ENCODE measurements at regions not wholly inside any gene's neighbourhood (a gene's known extent, or its start where the extent isn't known, plus 50 kb on each side); places are given as distances from the start of the nearest gene placed in this dataset.

DNA sequence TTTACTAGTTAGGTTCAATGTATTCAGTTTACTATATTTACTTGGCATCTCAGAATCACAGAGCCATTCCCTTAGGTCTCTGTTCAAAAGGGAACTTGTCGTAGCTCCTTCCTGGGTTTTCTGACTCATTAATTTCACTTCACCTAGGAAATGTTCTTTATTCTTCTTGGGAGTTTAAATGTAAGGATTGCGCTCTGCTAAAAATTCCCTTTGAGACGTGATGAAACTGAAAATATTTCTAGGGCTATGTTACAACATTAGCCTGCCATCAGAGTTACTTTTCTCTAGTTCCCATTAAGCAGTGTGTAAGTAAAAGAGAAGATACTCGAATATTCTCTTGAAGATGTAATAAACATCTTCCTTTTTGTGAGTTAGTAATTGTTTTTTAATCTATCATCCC, 209.5 kb downstream of the CASP12 start:
- Histone ChIP-seq H2BK120ac (ENCODE audit: low read depth, low read length) (no peak overlapping the region), H3K14ac (ENCODE audit: low read length) (no peak overlapping the region), H3K23ac (ENCODE audit: low read depth, low read length, poor library complexity) (no peak overlapping the region), H4K91ac (ENCODE audit: low read depth, low read length, poor library complexity) (no peak overlapping the region), H2BK5ac (ENCODE audit: low read length) (no peak overlapping the region), H2BK15ac (ENCODE audit: low read length) (no peak overlapping the region), H3K4me1 (ENCODE audit: control insufficient read depth in 2 of 2, insufficient read depth in 1 of 2, low read depth in 1 of 2, low read length in 2 of 2) (no peaks in the 10 kb centered on the region), H3K36me3 (replicated peaks in 1 of 2; ENCODE audit: control insufficient read depth in 2 of 2, insufficient read depth in 2 of 2, low read length in 2 of 2) (no peaks in the 10 kb centered on the region), H2AK5ac (ENCODE audit: low read depth, low read length) (no peak overlapping the region), H3K79me1 (ENCODE audit: low read depth, low read length) (no peaks in the 10 kb centered on the region), H3K27me3 (ENCODE audit: control insufficient read depth in 3 of 3, insufficient read depth in 3 of 3, low read depth in 1 of 3, low read length in 3 of 3) (no peaks in the 10 kb centered on the region), H3K4ac (ENCODE audit: low read length) (no peak overlapping the region), H3K9me3 (replicated peaks in 1 of 2; ENCODE audit: control insufficient read depth in 2 of 2, insufficient read depth in 1 of 2, low read depth in 1 of 2, low read length in 2 of 2) (peaks cover 0 to 3% of the 10 kb centered on the region in 2 donors), H3K9ac (ENCODE audit: low read depth, low read length, poor library complexity) (no peak overlapping the region), H2BK12ac (ENCODE audit: low read length) (no peak overlapping the region), H3K4me3 (ENCODE audit: low read length in 2 of 2) (no peak overlapping the region), H3K18ac (ENCODE audit: low read length) (no peak overlapping the region), H4K8ac (ENCODE audit: low read depth, low read length) (no peak overlapping the region), H2AFZ (ENCODE audit: low read length) (peak overlapping the region; percentile 4), H3K4me2 (ENCODE audit: insufficient read depth, low read length, poor library complexity, severe bottlenecking) (no peak overlapping the region), H3K27ac (replicated peaks; ENCODE audit: low read length) (no peak overlapping the region)
- no CpG with 5 or more reads among the region's 4 CpGs for WGBS, 2 donors (ENCODE audit: extremely low coverage in 2 of 2, insufficient read length in 2 of 2, insufficient replicate concordance in 1 of 2)
- DNase-seq (ENCODE audit: low spot score), result no peak

DNA sequence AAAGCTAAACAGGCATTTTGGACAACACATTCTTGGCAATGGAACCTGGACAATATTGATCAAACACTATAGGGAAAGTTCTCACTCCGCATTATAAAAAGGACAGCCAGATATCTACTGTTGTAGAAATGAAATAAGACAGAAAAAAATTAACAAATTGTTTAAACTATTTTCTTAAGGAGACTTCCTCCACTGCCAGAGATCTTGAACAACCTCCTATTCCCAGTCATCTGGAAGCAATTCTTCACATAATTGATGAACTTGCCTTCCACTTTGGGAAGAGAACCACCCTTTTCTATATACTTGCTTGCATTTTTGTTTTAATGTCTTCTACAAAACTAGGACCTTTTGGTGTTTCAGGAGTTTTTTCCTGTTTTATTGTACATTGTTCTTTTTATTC, 216.1 kb downstream of the CASP12 start:
- H3K4me2 ChIP-seq (ENCODE audit: insufficient read depth, low read length, poor library complexity, severe bottlenecking), result no peak overlapping the region
- no peak overlapping the region for H2BK12ac ChIP-seq (ENCODE audit: low read length)
- no peak overlapping the region for H3K23ac ChIP-seq (ENCODE audit: low read depth, low read length, poor library complexity)

GRCh38 chr11:104679258-104679657, 219.0 kb downstream of the CASP12 start:
- Histone ChIP-seq H3K27me3 (ENCODE audit: control insufficient read depth in 3 of 3, insufficient read depth in 3 of 3, low read depth in 1 of 3, low read length in 3 of 3) (no peaks in the 10 kb centered on the region), H3K27ac (replicated peaks; ENCODE audit: low read length) (no peak overlapping the region), H3K14ac (ENCODE audit: low read length) (no peak overlapping the region), H4K8ac (ENCODE audit: low read depth, low read length) (no peak overlapping the region), H3K4me1 (ENCODE audit: control insufficient read depth in 2 of 2, insufficient read depth in 1 of 2, low read depth in 1 of 2, low read length in 2 of 2) (no peaks in the 10 kb centered on the region), H3K4me2 (ENCODE audit: insufficient read depth, low read length, poor library complexity, severe bottlenecking) (no peak overlapping the region), H3K4me3 (ENCODE audit: low read length in 2 of 2) (no peak overlapping the region), H2BK120ac (ENCODE audit: low read depth, low read length) (no peak overlapping the region), H2AK5ac (ENCODE audit: low read depth, low read length) (no peak overlapping the region), H4K91ac (ENCODE audit: low read depth, low read length, poor library complexity) (no peak overlapping the region), H2BK15ac (ENCODE audit: low read length) (no peak overlapping the region), H3K36me3 (replicated peaks in 1 of 2; ENCODE audit: control insufficient read depth in 2 of 2, insufficient read depth in 2 of 2, low read length in 2 of 2) (no peaks in the 10 kb centered on the region), H2BK12ac (ENCODE audit: low read length) (no peak overlapping the region), H3K79me1 (ENCODE audit: low read depth, low read length) (no peaks in the 10 kb centered on the region), H3K9ac (ENCODE audit: low read depth, low read length, poor library complexity) (no peak overlapping the region), H3K18ac (ENCODE audit: low read length) (no peak overlapping the region), H3K9me3 (replicated peaks in 1 of 2; ENCODE audit: control insufficient read depth in 2 of 2, insufficient read depth in 1 of 2, low read depth in 1 of 2, low read length in 2 of 2) (no peaks in the 10 kb centered on the region), H2BK5ac (ENCODE audit: low read length) (no peak overlapping the region), H3K23ac (ENCODE audit: low read depth, low read length, poor library complexity) (no peak overlapping the region), H2AFZ (ENCODE audit: low read length) (no peak overlapping the region), H3K4ac (ENCODE audit: low read length) (no peak overlapping the region)
- no peak for DNase-seq (ENCODE audit: low spot score)
- WGBS, 2 donors (ENCODE audit: extremely low coverage in 2 of 2, insufficient read length in 2 of 2, insufficient replicate concordance in 1 of 2), result no CpG with 5 or more reads among the region's 2 CpGs

More for the DNA sequence above, 216.1 kb downstream of the CASP12 start:
- H3K14ac ChIP-seq (ENCODE audit: low read length), result no peak overlapping the region
- no peak for DNase-seq (ENCODE audit: low spot score)
- no peak overlapping the region for H2BK5ac ChIP-seq (ENCODE audit: low read length)
- no peak overlapping the region for H3K9ac ChIP-seq (ENCODE audit: low read depth, low read length, poor library complexity)
- no peak overlapping the region for H2AFZ ChIP-seq (ENCODE audit: low read length)
- H3K79me1 ChIP-seq (ENCODE audit: low read depth, low read length), result no peaks in the 10 kb centered on the region
- H3K18ac ChIP-seq (ENCODE audit: low read length), result no peak overlapping the region
- no CpG with 5 or more reads among the region's 1 CpG for WGBS, 2 donors (ENCODE audit: extremely low coverage in 2 of 2, insufficient read length in 2 of 2, insufficient replicate concordance in 1 of 2)
- H2BK120ac ChIP-seq (ENCODE audit: low read depth, low read length), result no peak overlapping the region
- H3K9me3 ChIP-seq (replicated peaks in 1 of 2; ENCODE audit: control insufficient read depth in 2 of 2, insufficient read depth in 1 of 2, low read depth in 1 of 2, low read length in 2 of 2), result peaks cover 0 to 3% of the 10 kb centered on the region in 2 donors
- no peak overlapping the region for H3K4me3 ChIP-seq (ENCODE audit: low read length in 2 of 2)
- no peaks in the 10 kb centered on the region for H3K27me3 ChIP-seq (ENCODE audit: control insufficient read depth in 3 of 3, insufficient read depth in 3 of 3, low read depth in 1 of 3, low read length in 3 of 3)
- H4K91ac ChIP-seq (ENCODE audit: low read depth, low read length, poor library complexity), result no peak overlapping the region
- no peak overlapping the region for H4K8ac ChIP-seq (ENCODE audit: low read depth, low read length)
- H3K36me3 ChIP-seq (replicated peaks in 1 of 2; ENCODE audit: control insufficient read depth in 2 of 2, insufficient read depth in 2 of 2, low read length in 2 of 2), result no peaks in the 10 kb centered on the region
- no peak overlapping the region for H2AK5ac ChIP-seq (ENCODE audit: low read depth, low read length)
- no peak overlapping the region for H2BK15ac ChIP-seq (ENCODE audit: low read length)
- H3K4me1 ChIP-seq (ENCODE audit: control insufficient read depth in 2 of 2, insufficient read depth in 1 of 2, low read depth in 1 of 2, low read length in 2 of 2), result no peaks in the 10 kb centered on the region
- H3K27ac ChIP-seq (replicated peaks; ENCODE audit: low read length), result no peak overlapping the region
- H3K4ac ChIP-seq (ENCODE audit: low read length), result no peak overlapping the region

DNA sequence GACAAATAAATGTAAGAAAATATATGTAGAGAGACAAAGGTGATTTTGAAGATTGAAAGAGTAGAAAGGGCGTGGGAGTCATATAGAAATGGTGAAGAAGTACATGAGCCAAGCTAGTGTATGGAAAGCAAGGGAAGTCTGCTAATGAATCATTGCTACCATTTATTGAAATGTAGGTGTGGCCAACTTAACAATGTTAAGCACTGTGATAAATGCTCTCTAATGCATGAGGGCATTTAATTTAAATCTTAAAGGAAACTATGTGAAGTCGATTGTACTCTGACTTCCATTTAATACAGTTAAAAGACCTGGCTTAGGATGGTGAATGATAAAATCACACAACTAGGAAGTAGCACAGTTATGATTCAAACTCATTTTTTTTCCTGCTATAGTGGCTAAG, 219.9 kb downstream of the CASP12 start:
- no peak overlapping the region for H3K4me3 ChIP-seq (ENCODE audit: low read length in 2 of 2)
- H3K23ac ChIP-seq (ENCODE audit: low read depth, low read length, poor library complexity), result no peak overlapping the region
- no peaks in the 10 kb centered on the region for H3K4me1 ChIP-seq (ENCODE audit: control insufficient read depth in 2 of 2, insufficient read depth in 1 of 2, low read depth in 1 of 2, low read length in 2 of 2)
- no peak for DNase-seq (ENCODE audit: low spot score)
- no peak overlapping the region for H4K91ac ChIP-seq (ENCODE audit: low read depth, low read length, poor library complexity)
- H3K27me3 ChIP-seq (ENCODE audit: control insufficient read depth in 3 of 3, insufficient read depth in 3 of 3, low read depth in 1 of 3, low read length in 3 of 3), result no peaks in the 10 kb centered on the region
- no peak overlapping the region for H2BK120ac ChIP-seq (ENCODE audit: low read depth, low read length)
- no peak overlapping the region for H2AFZ ChIP-seq (ENCODE audit: low read length)
- no peak overlapping the region for H3K27ac ChIP-seq (replicated peaks; ENCODE audit: low read length)
- H3K14ac ChIP-seq (ENCODE audit: low read length), result no peak overlapping the region
- 100% methylated on average over 1 of the region's 2 CpGs; no CpG with 5 or more reads in 1 of the 2 donors for WGBS, 2 donors (ENCODE audit: extremely low coverage in 2 of 2, insufficient read length in 2 of 2, insufficient replicate concordance in 1 of 2)
- H3K79me1 ChIP-seq (ENCODE audit: low read depth, low read length), result no peaks in the 10 kb centered on the region
- H3K4me2 ChIP-seq (ENCODE audit: insufficient read depth, low read length, poor library complexity, severe bottlenecking), result no peak overlapping the region
- H2BK12ac ChIP-seq (ENCODE audit: low read length), result no peak overlapping the region
- H4K8ac ChIP-seq (ENCODE audit: low read depth, low read length), result no peak overlapping the region
- H3K36me3 ChIP-seq (replicated peaks in 1 of 2; ENCODE audit: control insufficient read depth in 2 of 2, insufficient read depth in 2 of 2, low read length in 2 of 2), result no peaks in the 10 kb centered on the region
- H2BK5ac ChIP-seq (ENCODE audit: low read length), result no peak overlapping the region
- H3K9ac ChIP-seq (ENCODE audit: low read depth, low read length, poor library complexity), result no peak overlapping the region
- no peak overlapping the region for H3K4ac ChIP-seq (ENCODE audit: low read length)
- no peaks in the 10 kb centered on the region for H3K9me3 ChIP-seq (replicated peaks in 1 of 2; ENCODE audit: control insufficient read depth in 2 of 2, insufficient read depth in 1 of 2, low read depth in 1 of 2, low read length in 2 of 2)
- no peak overlapping the region for H2AK5ac ChIP-seq (ENCODE audit: low read depth, low read length)
- no peak overlapping the region for H3K18ac ChIP-seq (ENCODE audit: low read length)
- no peak overlapping the region for H2BK15ac ChIP-seq (ENCODE audit: low read length)

Measured in neuronal stem cell (in vitro differentiated cells).